ENCODE measurements at regions not wholly inside any gene's neighbourhood (a gene's known extent, or its start where the extent isn't known, plus 50 kb on each side); places are given as distances from the start of the nearest gene placed in this dataset.
"Not testable (repeated sequence)": the region's sequence is repeated elsewhere in the genome, so short reads cannot be mapped to it uniquely, and the experiment has no call there.

DNA sequence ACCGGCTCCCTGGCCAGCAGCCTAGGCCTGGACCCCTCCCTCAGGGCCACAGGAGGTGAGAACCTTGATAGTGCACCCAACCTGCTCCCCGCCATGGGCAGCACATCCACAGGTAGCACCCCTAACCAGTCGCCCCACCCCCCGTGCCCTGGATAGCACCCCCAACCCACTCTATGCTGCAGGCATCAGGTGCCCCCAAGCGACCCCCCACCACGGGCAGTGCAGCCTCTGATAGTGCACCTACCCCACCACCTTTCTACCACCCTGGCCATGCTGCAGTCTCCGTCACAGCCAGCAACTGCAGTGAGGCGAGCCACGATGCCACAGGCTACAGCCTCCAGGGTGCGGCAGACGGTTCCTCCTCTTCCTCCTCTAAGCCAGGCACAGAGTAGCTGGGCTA is 55.6 kb downstream of the SOWAHC start:
- H3K4me3 ChIP-seq (ENCODE audit: low read depth in 1 of 2, low read length in 2 of 2), result no peak overlapping the region
- no peak overlapping the region for H3K27ac ChIP-seq (ENCODE audit: low read depth, low read length)
- H3K4me1 ChIP-seq (ENCODE audit: control insufficient read depth in 1 of 2, insufficient read depth in 2 of 2, low read length in 2 of 2), result peaks cover 0 to 2% of the 10 kb centered on the region in 2 donors
- H3K27me3 ChIP-seq (ENCODE audit: control insufficient read depth in 1 of 2, insufficient read depth in 2 of 2, low read length in 2 of 2), result no peaks in the 10 kb centered on the region
- H3K9me3 ChIP-seq (ENCODE audit: control insufficient read depth in 1 of 2, low read length in 2 of 2), result no peaks in the 10 kb centered on the region
- no peaks in the 10 kb centered on the region for H3K36me3 ChIP-seq (ENCODE audit: control insufficient read depth in 1 of 2, insufficient read depth in 2 of 2, low read length in 2 of 2)
- H3K9ac ChIP-seq (ENCODE audit: low read depth in 1 of 2, low read length in 2 of 2), result no peak overlapping the region

DNA sequence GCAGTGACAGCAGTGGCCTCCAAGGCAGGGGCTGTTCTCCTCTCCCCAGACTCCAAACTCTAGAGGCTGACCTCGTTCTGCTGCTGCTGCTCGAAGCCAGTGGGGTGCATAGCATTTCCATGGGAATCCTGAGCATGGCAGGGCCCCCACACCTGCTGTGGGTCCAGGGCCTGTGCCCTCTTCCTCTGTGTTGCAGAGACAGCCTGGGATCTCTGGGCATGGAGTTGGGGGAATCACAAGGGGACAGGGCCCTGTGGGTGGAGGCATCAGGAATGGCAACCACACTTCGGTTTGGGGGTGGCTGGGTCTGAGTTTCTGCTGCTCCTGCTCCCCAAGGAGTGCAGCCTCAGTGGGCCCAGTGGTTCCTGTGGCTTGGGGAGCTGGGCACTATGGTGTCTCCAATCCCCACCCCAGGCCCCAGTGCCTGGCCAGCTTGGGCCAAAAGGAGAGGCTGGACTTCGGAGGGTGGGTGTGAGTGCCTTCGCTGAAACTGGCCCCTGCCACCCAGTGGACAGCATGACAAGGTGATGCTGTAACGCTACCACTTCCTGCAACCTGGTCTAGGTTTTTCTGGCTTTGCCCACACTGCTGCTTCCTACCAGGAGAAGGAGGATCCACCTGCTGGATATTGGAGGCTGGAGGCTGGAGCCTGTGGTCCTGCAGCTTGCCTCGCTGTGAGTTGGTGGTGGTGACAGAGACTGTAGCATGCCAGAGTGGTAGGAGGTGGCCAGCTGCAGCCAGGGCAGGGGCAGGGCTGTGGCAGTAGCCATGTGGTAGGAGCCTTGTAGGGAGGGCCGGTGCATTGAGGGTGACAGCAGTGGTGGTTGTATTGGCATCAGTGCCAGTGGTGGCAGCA is 56.6 kb downstream of the SOWAHC start:
- Histone ChIP-seq H3K4me3 (ENCODE audit: low read depth in 1 of 2, low read length in 2 of 2) (no peak overlapping the region), H3K9me3 (ENCODE audit: control insufficient read depth in 1 of 2, low read length in 2 of 2) (no peaks in the 10 kb centered on the region), H3K27ac (ENCODE audit: low read depth, low read length) (no peak overlapping the region), H3K4me1 (ENCODE audit: control insufficient read depth in 1 of 2, insufficient read depth in 2 of 2, low read length in 2 of 2) (peaks cover 3 to 9% of the 10 kb centered on the region in 2 donors), H3K36me3 (ENCODE audit: control insufficient read depth in 1 of 2, insufficient read depth in 2 of 2, low read length in 2 of 2) (no peaks in the 10 kb centered on the region), H3K27me3 (ENCODE audit: control insufficient read depth in 1 of 2, insufficient read depth in 2 of 2, low read length in 2 of 2) (no peaks in the 10 kb centered on the region), H3K9ac (ENCODE audit: low read depth in 1 of 2, low read length in 2 of 2) (no peak overlapping the region)

DNA sequence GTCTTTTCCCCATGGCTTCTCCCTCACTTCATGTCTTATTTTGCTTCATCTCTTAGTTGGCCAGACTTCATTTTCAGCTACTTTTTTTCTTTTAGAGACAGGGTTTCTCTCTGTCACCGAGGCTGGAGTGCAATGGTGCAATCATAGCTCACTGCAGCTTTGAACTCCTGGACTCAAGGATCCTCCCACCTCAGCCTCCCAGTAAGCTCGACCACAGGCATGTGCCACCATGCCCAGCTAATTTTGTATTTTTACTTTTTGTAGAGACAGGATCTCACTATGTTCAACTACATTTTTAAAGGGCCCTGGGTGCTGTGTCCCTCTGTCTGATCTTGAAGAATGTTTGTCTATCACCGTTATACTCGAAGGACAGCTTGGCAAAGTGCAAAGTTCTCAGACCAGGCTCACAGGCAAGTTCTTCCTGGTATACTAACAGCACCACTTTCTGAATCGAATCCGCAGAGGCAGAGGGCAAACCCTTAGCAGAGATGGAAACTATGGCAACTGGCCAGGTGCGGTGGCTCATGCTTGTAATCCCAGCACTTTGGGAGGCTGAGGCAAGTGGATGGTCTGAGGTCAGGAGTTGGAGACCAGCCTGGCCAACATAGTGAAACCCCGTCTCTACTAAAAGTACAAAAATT is 60.9 kb downstream of the SOWAHC start:
- Histone ChIP-seq H3K4me3 (ENCODE audit: low read depth in 1 of 2, low read length in 2 of 2) (peak overlapping the region in 1 of 2 donors; percentile 29), H3K9ac (ENCODE audit: low read depth in 1 of 2, low read length in 2 of 2) (no peak overlapping the region), H3K4me1 (ENCODE audit: control insufficient read depth in 1 of 2, insufficient read depth in 2 of 2, low read length in 2 of 2) (peaks cover 11 to 25% of the 10 kb centered on the region in 2 donors), H3K27ac (ENCODE audit: low read depth, low read length) (no peak overlapping the region), H3K36me3 (ENCODE audit: control insufficient read depth in 1 of 2, insufficient read depth in 2 of 2, low read length in 2 of 2) (no peaks in the 10 kb centered on the region), H3K27me3 (ENCODE audit: control insufficient read depth in 1 of 2, insufficient read depth in 2 of 2, low read length in 2 of 2) (no peaks in the 10 kb centered on the region), H3K9me3 (ENCODE audit: control insufficient read depth in 1 of 2, low read length in 2 of 2) (no peaks in the 10 kb centered on the region)

DNA sequence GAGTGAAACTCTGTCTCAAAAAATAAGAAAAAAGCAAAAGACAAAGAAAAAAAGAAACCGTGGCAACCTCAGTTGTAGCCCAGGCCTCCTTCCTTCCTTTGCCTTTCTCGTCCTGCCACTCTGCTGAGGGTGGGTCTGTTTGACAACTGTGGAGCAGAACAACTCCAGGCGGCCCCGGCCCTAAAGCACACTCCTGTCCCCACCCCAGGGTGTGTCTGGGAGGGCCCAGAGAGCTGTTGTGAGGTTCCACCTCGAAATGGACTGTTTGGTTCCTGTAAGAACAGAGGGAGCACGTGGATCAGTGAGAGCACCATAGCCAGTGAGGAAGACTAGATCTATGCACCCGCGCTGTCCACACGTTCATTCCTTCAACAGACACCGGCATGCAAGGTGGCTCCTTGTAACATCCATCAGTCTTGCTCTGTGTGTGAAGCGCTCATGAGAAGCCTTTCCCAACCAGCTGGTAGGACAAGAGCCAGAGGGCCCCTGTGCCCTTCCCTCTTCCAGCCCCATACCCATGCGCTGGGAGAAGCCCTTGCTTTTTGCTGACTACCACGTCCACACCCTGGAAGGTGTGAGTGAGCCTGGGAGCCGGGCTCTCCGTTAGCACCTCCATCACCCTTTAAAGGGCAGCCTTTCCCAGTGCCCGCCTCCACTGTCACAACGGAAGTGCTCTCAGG is 61.6 kb downstream of the SOWAHC start:
- Histone ChIP-seq H3K9me3 (ENCODE audit: control insufficient read depth in 1 of 2, low read length in 2 of 2) (no peaks in the 10 kb centered on the region), H3K4me3 (ENCODE audit: low read depth in 1 of 2, low read length in 2 of 2) (no peak overlapping the region), H3K36me3 (ENCODE audit: control insufficient read depth in 1 of 2, insufficient read depth in 2 of 2, low read length in 2 of 2) (no peaks in the 10 kb centered on the region), H3K27ac (ENCODE audit: low read depth, low read length) (no peak overlapping the region), H3K27me3 (ENCODE audit: control insufficient read depth in 1 of 2, insufficient read depth in 2 of 2, low read length in 2 of 2) (no peaks in the 10 kb centered on the region), H3K4me1 (ENCODE audit: control insufficient read depth in 1 of 2, insufficient read depth in 2 of 2, low read length in 2 of 2) (peaks cover 11 to 25% of the 10 kb centered on the region in 2 donors), H3K9ac (ENCODE audit: low read depth in 1 of 2, low read length in 2 of 2) (no peak overlapping the region)

- Histone ChIP-seq H3K4me1 (ENCODE audit: control insufficient read depth in 1 of 2, insufficient read depth in 2 of 2, low read length in 2 of 2) (peaks cover 11 to 25% of the 10 kb centered on the region in 2 donors), H3K27me3 (ENCODE audit: control insufficient read depth in 1 of 2, insufficient read depth in 2 of 2, low read length in 2 of 2) (no peaks in the 10 kb centered on the region), H3K4me3 (ENCODE audit: low read depth in 1 of 2, low read length in 2 of 2) (no peak overlapping the region), H3K36me3 (ENCODE audit: control insufficient read depth in 1 of 2, insufficient read depth in 2 of 2, low read length in 2 of 2) (no peaks in the 10 kb centered on the region), H3K27ac (ENCODE audit: low read depth, low read length) (no peak overlapping the region), H3K9me3 (ENCODE audit: control insufficient read depth in 1 of 2, low read length in 2 of 2) (no peaks in the 10 kb centered on the region), H3K9ac (ENCODE audit: low read depth in 1 of 2, low read length in 2 of 2) (no peak overlapping the region)
These were observed 62.3 kb downstream of the SOWAHC start for GRCh38 chr2:109676346-109676902.

DNA sequence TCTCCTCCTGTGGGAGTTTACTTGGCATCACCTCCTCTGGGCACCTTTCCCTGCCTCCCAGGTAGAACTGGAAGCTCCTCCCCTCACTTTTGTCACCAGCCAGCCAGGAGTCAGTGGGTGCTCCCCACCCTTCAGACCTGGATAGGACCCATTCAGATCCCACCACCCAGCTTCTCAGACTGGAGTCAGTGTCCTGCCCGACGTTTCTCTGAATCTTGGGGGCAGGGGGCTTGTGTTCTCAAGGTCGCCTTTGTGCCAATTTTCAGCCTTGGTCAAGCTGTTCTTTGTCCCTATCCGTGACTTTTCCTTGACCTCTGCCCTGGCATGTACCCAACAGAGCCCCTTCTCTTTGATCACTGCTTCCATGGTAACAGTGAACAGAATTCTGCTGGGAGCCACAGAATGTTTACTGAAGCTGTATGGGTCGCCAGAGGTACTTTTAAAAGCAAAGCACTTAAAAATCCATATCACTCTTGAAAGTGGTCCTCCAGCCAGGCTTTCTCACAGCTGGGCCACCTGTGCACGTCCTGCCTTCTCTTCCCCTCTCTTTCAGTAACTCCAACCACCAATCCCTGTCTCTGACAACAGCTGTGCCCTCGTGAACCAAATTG is 63.1 kb downstream of the SOWAHC start:
- peaks cover 11 to 25% of the 10 kb centered on the region in 2 donors for H3K4me1 ChIP-seq (ENCODE audit: control insufficient read depth in 1 of 2, insufficient read depth in 2 of 2, low read length in 2 of 2)
- H3K27ac ChIP-seq (ENCODE audit: low read depth, low read length); H3K27me3 ChIP-seq (ENCODE audit: control insufficient read depth in 1 of 2, insufficient read depth in 2 of 2, low read length in 2 of 2); H3K36me3 ChIP-seq (ENCODE audit: control insufficient read depth in 1 of 2, insufficient read depth in 2 of 2, low read length in 2 of 2); H3K9me3 ChIP-seq (ENCODE audit: control insufficient read depth in 1 of 2, low read length in 2 of 2); H3K9ac ChIP-seq (ENCODE audit: low read depth in 1 of 2, low read length in 2 of 2); H3K4me3 ChIP-seq (ENCODE audit: low read depth in 1 of 2, low read length in 2 of 2): not testable (repeated sequence)

DNA sequence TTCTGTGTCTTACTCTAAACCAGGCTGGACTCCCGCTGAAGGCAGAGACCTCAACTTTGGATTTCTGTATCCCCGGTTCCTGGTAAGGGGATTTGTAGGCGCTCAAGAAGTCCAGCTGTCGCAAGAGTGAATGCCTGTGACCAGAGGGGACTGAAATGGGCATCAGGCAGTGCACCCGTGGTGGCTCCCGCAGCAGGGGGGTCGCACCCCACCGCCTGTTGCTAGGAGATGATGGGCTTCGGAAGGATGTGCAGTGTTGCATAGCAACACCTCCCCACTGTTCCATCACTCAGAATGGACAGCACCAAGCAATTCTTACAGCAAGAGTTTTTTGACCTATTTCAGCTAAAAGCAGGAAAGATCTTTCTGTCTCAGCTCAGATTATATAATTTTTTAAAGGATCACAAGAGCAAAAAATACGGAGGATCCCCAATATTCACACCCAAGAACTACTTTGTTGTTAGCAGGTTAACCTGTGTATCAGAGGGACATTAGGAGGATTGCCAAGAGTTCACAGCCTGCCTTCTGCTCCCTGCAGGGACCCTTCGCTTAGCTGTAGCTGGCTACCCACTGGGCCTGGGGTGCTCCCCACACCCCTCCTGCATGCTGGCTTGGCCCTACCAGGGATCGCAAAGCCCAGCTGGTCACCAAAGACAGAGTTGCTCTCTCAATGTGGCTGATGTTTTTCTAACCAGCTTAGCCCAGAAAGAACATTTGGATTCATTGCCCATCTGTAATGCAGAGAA is 63.8 kb downstream of the SOWAHC start:
- Histone ChIP-seq H3K27me3 (ENCODE audit: control insufficient read depth in 1 of 2, insufficient read depth in 2 of 2, low read length in 2 of 2) (no peaks in the 10 kb centered on the region), H3K9ac (ENCODE audit: low read depth in 1 of 2, low read length in 2 of 2) (no peak overlapping the region), H3K4me3 (ENCODE audit: low read depth in 1 of 2, low read length in 2 of 2) (no peak overlapping the region), H3K4me1 (ENCODE audit: control insufficient read depth in 1 of 2, insufficient read depth in 2 of 2, low read length in 2 of 2) (peaks cover 11 to 25% of the 10 kb centered on the region in 2 donors), H3K27ac (ENCODE audit: low read depth, low read length) (no peak overlapping the region), H3K36me3 (ENCODE audit: control insufficient read depth in 1 of 2, insufficient read depth in 2 of 2, low read length in 2 of 2) (no peaks in the 10 kb centered on the region), H3K9me3 (ENCODE audit: control insufficient read depth in 1 of 2, low read length in 2 of 2) (no peaks in the 10 kb centered on the region)

GRCh38 chr2:109678724-109679201 is 64.6 kb downstream of the SOWAHC start:
- not testable (repeated sequence) for H3K4me3 ChIP-seq (ENCODE audit: low read depth in 1 of 2, low read length in 2 of 2); H3K36me3 ChIP-seq (ENCODE audit: control insufficient read depth in 1 of 2, insufficient read depth in 2 of 2, low read length in 2 of 2); H3K27me3 ChIP-seq (ENCODE audit: control insufficient read depth in 1 of 2, insufficient read depth in 2 of 2, low read length in 2 of 2); H3K9ac ChIP-seq (ENCODE audit: low read depth in 1 of 2, low read length in 2 of 2); H3K9me3 ChIP-seq (ENCODE audit: control insufficient read depth in 1 of 2, low read length in 2 of 2); H3K27ac ChIP-seq (ENCODE audit: low read depth, low read length)
- H3K4me1 ChIP-seq (ENCODE audit: control insufficient read depth in 1 of 2, insufficient read depth in 2 of 2, low read length in 2 of 2), result peaks cover 11 to 25% of the 10 kb centered on the region in 2 donors

DNA sequence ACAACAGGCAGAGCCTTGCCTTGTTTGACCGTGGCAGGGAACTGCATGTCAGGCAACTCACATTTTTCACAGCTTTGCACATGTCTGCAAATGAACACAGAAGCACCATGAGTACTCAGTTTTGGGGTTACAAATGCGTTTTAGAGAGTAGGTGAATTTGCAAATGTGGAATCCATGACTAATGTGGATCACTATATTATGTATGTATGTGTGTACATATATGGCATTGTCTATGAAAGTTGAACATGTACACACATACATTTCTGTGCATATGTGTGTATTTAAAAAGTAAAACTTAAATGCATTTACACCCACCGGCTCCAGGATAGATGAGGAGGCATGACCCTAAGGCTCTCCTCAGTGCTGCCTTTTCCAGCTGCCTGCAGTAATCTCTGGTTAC is 65.1 kb downstream of the SOWAHC start:
- H3K9me3 ChIP-seq (ENCODE audit: control insufficient read depth in 1 of 2, low read length in 2 of 2), result no peaks in the 10 kb centered on the region
- H3K36me3 ChIP-seq (ENCODE audit: control insufficient read depth in 1 of 2, insufficient read depth in 2 of 2, low read length in 2 of 2), result no peaks in the 10 kb centered on the region
- H3K4me1 ChIP-seq (ENCODE audit: control insufficient read depth in 1 of 2, insufficient read depth in 2 of 2, low read length in 2 of 2), result peaks cover 11 to 25% of the 10 kb centered on the region in 2 donors
- no peak overlapping the region for H3K4me3 ChIP-seq (ENCODE audit: low read depth in 1 of 2, low read length in 2 of 2)
- H3K9ac ChIP-seq (ENCODE audit: low read depth in 1 of 2, low read length in 2 of 2), result no peak overlapping the region
- no peaks in the 10 kb centered on the region for H3K27me3 ChIP-seq (ENCODE audit: control insufficient read depth in 1 of 2, insufficient read depth in 2 of 2, low read length in 2 of 2)
- no peak overlapping the region for H3K27ac ChIP-seq (ENCODE audit: low read depth, low read length)

All from duodenal mucosa (tissue), 2 donors.